Fibroblast of skin of left quadriceps (primary cell): ENCODE measurements at regions not wholly inside any gene's neighbourhood (a gene's known extent, or its start where the extent isn't known, plus 50 kb on each side); places are given as distances from the start of the nearest gene placed in this dataset.

ENCODE experiments used
- DNase-seq, 2 experiments: peaks; one replicate each; pipeline ENCODE4 v3.0.0-alpha.2; 2013; ENCODE audit warnings: low read depth in 2 of 2

- DNase-seq, result peak; percentile 26 to 39
These were observed 69.7 kb upstream of the UBE3A start for GRCh38 chr15:25508369-25509002.

DNA sequence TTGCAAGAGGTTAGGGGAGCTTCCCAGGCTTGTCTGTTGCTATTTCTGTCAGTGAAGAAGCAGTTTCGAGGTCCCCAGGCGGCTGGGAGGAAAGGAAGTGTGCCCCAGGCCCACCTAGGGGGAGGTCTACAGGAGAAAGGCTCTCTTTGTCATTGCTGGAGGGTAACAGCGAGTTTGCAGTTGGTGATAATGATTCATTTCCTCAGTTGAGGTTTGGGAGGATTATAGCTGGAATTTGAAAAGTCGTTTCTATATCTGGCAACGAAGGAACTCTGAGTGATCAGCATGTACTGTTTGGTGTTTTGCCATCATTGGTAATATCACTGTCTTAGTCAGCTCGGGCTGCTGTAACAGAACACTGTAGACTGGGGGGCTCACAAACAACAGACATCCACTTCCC lies 65.5 kb upstream of the UBE3A start:
- DNase-seq, result peak; percentile 78 to 79

DNA sequence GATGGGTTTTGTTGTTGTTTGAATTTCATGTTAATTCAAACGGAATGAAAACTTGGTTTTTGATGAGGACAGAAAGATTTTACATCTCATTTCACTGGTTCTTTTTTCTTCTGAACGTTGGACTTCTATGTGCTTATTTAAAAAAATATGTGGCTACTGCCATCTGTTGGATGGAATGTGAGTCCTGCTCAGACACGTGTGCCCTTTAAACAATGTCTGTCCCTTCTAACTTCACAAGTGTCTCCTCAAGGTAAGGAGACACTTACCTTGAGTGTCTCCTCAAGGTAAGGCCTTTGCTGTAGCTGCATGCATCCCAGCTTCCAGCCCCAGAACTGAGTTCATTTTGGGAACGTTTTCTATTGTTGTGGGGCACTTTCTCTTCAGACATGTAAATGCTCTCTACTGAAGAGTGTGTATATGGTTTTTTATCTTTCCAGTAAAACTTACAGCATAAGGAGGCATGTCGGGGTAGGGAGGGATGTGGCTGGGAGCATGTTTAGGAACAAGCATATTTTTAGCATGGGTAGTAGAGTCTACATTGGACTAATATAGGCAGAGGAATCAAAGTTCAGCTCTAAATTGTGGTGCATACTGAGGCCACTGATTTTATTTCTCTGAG lies 63.1 kb upstream of the UBE3A start:
- peak in 1 of 2 experiments; percentile 4 for DNase-seq

DNA sequence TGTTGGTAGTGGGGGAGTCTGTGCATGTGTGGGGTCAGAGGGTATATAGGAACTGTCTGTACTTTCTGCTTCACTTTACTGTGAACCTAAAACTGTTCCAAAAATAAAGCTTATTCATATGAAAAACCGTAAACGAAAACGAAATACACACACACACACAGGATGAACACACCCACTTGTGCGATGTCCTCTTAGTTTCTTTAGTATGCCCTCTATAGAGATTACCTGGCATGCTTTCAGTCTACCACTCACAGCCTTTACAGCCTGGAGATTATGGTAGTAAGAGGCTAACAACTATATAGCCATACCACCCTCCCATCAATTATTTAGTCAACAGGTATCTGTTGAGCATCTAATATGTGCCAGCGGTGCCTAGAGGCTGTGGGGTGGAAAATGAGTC lies 60.0 kb upstream of the UBE3A start:
- no peak for DNase-seq

- no peak for DNase-seq
These were observed 59.1 kb upstream of the UBE3A start for GRCh38 chr15:25497934-25498333.

DNA sequence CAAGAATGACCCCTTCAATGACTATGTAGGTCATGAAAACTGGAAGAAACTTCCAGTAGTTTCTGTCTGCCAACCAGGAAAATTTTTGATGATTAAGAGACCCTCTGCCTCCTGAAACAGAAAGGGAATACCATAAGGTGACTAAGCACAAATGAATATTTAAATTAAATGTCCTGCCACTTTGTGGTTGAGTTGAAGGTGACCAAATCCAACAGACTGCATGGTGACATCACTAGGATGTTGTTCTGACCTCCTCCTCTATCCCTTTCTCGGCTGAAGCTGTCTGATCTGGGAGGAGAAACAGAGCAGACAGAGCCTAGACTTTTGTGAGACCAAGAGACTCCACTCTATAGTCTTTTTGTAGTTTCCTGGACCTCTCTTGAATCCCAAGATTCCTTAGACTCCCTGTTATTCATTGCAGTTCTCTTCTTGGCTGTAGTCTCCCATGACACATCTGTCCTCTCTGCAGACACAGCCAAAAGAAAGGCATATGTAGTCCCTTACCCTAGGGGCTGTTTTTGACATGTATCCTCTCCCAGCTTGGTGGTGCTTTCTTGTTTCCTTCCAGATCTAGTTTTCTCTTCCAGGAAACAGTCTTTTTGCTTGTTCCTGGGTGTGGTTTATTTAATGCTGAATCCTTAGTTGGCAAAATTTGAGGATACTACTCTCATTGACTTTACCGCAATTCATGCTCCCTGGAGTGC lies 55.2 kb upstream of the UBE3A start:
- DNase-seq, result no peak

- no peak for DNase-seq
These were observed 53.5 kb upstream of the UBE3A start for GRCh38 chr15:25492315-25492714.
